ENCODE measurements at regions not wholly inside any gene's neighbourhood (a gene's known extent, or its start where the extent isn't known, plus 50 kb on each side); places are given as distances from the start of the nearest gene placed in this dataset.

- TF ChIP-seq EZH2 (IDR thresholded peaks at IDR 0.05; ENCODE audit: low read length, unreplicated experiment) (no peak), CTCF (conservative IDR thresholded peaks at IDR 0.05; ENCODE audit: low read depth, low read length) (no peak)
These were observed 187.4 kb upstream of the SH3BP4 start for GRCh38 chr2:234764372-234764771.
